Lower leg skin (tissue), 3 donors: ENCODE measurements at regions not wholly inside any gene's neighbourhood (a gene's known extent, or its start where the extent isn't known, plus 50 kb on each side); places are given as distances from the start of the nearest gene placed in this dataset.

Experiments
- POLR2A ChIP-seq, 2 donors: fragments of 450-650 bp; IDR thresholded peaks; one replicate each; pipeline ENCODE4 v1.6.1; 2016 to 2017; ENCODE audit warnings: antibody characterized with exemption in 2 of 2, mild to moderate bottlenecking in 1 of 2, moderate library complexity in 1 of 2
- TF ChIP-seq, protein P1 (sequence below), 3 donors: fragments of 450-650 bp; IDR thresholded peaks; one replicate each; pipeline ENCODE4 v1.5.1; 2016; ENCODE audit warnings: antibody characterized with exemption in 3 of 3, mild to moderate bottlenecking in 3 of 3, moderate library complexity in 2 of 3

DNA sequence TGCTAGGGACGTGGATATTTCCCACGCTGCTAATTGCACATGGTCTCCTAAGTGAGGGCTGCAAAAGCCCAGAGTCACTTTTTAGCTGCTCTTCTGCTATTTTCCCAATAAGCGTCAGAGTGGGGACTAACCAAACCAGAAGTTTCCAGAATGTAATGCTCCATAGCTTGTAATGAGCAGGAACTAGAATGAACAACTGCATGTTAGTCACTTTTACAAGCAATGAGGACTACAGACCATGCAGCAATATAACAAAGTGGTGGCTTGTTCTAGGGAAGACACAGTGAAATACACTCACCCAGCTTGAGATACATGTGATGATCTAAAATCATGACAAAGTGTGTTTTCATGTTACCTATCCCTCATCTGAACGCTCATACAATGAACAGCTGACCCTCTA is 314.1 kb upstream of the SGK1 start:
- TF ChIP-seq, protein P1, sequence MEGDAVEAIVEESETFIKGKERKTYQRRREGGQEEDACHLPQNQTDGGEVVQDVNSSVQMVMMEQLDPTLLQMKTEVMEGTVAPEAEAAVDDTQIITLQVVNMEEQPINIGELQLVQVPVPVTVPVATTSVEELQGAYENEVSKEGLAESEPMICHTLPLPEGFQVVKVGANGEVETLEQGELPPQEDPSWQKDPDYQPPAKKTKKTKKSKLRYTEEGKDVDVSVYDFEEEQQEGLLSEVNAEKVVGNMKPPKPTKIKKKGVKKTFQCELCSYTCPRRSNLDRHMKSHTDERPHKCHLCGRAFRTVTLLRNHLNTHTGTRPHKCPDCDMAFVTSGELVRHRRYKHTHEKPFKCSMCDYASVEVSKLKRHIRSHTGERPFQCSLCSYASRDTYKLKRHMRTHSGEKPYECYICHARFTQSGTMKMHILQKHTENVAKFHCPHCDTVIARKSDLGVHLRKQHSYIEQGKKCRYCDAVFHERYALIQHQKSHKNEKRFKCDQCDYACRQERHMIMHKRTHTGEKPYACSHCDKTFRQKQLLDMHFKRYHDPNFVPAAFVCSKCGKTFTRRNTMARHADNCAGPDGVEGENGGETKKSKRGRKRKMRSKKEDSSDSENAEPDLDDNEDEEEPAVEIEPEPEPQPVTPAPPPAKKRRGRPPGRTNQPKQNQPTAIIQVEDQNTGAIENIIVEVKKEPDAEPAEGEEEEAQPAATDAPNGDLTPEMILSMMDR (IDR thresholded peaks at IDR 0.05), result no peak
- no peak for TF ChIP-seq POLR2A (IDR thresholded peaks at IDR 0.05)
